A549 (cell line): ENCODE measurements at regions not wholly inside any gene's neighbourhood (a gene's known extent, or its start where the extent isn't known, plus 50 kb on each side); places are given as distances from the start of the nearest gene placed in this dataset.

Experiments
- HOXB13 ChIP-seq: fragments of 250-450 bp; sonication (Bioruptor Pico); IDR thresholded peaks from 2 replicates; pipeline ENCODE4 v1.5.0; 2020; ENCODE audit warnings: low read depth, mild to moderate bottlenecking, moderate library complexity
- JUNB ChIP-seq: fragments of >200 bp; sonication (Bioruptor Twin); formaldehyde crosslinking; IDR thresholded peaks from 2 replicates; pipeline ENCODE4 v1.6.1; 2016
- KDM1A ChIP-seq: fragments of 200-600 bp; sonication (generic); IDR thresholded peaks from 2 replicates; pipeline ENCODE4 v1.6.1; 2016; ENCODE audit warnings: low read depth, mild to moderate bottlenecking
- NFE2L2 ChIP-seq: fragments of 150-350 bp; conservative IDR thresholded peaks from 2 replicates; pipeline ENCODE4 v1.6.1; 2014; ENCODE audit warnings: low read length
- POLR2A ChIP-seq: IDR thresholded peaks from 2 replicates; pipeline ENCODE4 v1.6.1; 2012; ENCODE audit warnings: mild to moderate bottlenecking, low read length
- POLR2AphosphoS2 ChIP-seq: conservative IDR thresholded peaks from 2 replicates; pipeline ENCODE4 v1.6.1; 2012; ENCODE audit warnings: low read length, improper control_type of control experiment, inconsistent platforms
- RAD21 ChIP-seq, 2 experiments: fragments of >200 bp in 1 of 2; sonication (Bioruptor Twin) in 1 of 2; formaldehyde crosslinking in 1 of 2; IDR thresholded peaks in 1 of 2; conservative IDR thresholded peaks in 1 of 2; 2 replicates in 1 of 2; 3 replicates in 1 of 2; pipeline ENCODE4 v1.6.1; 2012 to 2018; ENCODE audit warnings: inconsistent platforms in 1 of 2
- RCOR1 ChIP-seq: fragments of 150-350 bp; IDR thresholded peaks from 2 replicates; pipeline ENCODE4 v1.6.1; 2014; ENCODE audit warnings: antibody characterized with exemption, low read length, low read depth
- ZFP36 ChIP-seq: fragments of 450-650 bp; IDR thresholded peaks from 2 replicates; pipeline ENCODE4 v1.6.1; 2014; ENCODE audit warnings: borderline replicate concordance; ENCODE audit not compliant: partially characterized antibody
- TF ChIP-seq, protein P1 (sequence below): fragments of >200 bp; sonication (Bioruptor Twin); formaldehyde crosslinking; IDR thresholded peaks from 3 replicates; pipeline ENCODE4 v1.5.1; 2016
- TF ChIP-seq, protein P2 (sequence below): IDR thresholded peaks from 2 replicates; pipeline ENCODE4 v1.6.1; 2012

DNA sequence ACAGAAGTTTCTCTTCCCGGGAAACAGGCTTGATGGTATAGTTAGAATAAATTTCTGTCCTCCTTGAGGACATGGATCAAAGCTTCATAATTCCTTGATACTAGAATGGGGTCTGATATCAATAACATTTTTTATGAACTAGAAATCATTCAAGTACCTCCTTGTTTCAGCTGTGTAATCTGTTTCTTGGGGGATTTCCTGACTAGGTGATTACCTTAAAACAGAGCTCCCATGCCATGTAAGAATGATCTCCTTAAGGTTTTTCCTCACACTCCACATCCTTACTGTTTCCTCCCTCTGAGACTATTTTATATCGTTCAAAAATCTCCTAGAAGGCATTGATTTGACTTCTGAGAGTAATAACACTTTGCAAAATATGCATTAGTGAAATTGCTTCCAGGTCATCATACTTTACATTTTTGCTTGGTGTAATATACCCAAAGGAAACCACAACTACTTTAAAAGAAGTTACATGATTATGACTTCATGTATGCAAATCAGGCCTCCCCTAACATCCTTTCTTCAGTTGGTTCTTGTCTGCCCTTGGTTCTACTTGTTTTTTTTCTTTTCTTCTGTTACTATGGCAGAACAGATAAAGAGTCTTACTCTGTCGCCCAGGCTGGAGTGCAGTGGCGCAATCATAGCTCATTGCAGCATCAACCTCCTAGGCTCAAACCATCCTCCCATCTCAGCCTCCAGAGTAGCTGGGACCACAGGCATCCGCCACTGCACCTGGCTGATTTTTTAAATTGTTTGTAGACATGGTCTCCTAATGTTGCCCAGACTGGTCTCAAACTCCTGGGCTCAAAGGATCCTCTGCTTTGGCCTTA is 388.8 kb downstream of the ZFHX3 start:
- TF ChIP-seq, protein P1, sequence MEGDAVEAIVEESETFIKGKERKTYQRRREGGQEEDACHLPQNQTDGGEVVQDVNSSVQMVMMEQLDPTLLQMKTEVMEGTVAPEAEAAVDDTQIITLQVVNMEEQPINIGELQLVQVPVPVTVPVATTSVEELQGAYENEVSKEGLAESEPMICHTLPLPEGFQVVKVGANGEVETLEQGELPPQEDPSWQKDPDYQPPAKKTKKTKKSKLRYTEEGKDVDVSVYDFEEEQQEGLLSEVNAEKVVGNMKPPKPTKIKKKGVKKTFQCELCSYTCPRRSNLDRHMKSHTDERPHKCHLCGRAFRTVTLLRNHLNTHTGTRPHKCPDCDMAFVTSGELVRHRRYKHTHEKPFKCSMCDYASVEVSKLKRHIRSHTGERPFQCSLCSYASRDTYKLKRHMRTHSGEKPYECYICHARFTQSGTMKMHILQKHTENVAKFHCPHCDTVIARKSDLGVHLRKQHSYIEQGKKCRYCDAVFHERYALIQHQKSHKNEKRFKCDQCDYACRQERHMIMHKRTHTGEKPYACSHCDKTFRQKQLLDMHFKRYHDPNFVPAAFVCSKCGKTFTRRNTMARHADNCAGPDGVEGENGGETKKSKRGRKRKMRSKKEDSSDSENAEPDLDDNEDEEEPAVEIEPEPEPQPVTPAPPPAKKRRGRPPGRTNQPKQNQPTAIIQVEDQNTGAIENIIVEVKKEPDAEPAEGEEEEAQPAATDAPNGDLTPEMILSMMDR = no peak
- TF ChIP-seq POLR2A (no peak), HOXB13 (CRISPR knock-in tag) (no peak), NFE2L2 (no peak), KDM1A (no peak), POLR2AphosphoS2 (no peak), RCOR1 (no peak), ZFP36 (no peak), RAD21 (conservative IDR thresholded peaks at IDR 0.05 in 1 of 2, IDR thresholded peaks at IDR 0.05 in 1 of 2) (no peak), JUNB (no peak)
- TF ChIP-seq, protein P2, sequence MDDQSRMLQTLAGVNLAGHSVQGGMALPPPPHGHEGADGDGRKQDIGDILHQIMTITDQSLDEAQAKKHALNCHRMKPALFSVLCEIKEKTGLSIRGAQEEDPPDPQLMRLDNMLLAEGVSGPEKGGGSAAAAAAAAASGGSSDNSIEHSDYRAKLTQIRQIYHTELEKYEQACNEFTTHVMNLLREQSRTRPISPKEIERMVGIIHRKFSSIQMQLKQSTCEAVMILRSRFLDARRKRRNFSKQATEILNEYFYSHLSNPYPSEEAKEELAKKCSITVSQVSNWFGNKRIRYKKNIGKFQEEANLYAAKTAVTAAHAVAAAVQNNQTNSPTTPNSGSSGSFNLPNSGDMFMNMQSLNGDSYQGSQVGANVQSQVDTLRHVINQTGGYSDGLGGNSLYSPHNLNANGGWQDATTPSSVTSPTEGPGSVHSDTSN = no peak
